Panc1 (cell line): ENCODE measurements at regions not wholly inside any gene's neighbourhood (a gene's known extent, or its start where the extent isn't known, plus 50 kb on each side); places are given as distances from the start of the nearest gene placed in this dataset.

ENCODE experiments used
- ATAC-seq: fragments of 200-7000 bp; cut with Tn5 transposase; 2 replicates; pipeline ENCODE4 v1.9.1; 2020; ENCODE audit warnings: mild to moderate bottlenecking, moderate library complexity
- BruUV-seq: library from RNA; stranded (reverse); fragments of 400-500 nt; replicated peaks from 2 replicates; lab custom pipeline; 2021; lab: Mats Ljungman, UMichigan
- CTCF ChIA-PET: fragments of 300-600 bp; sonication (Branson Sonifier 250); formaldehyde crosslinking; loops from one replicate; lab custom pipeline; 2022; ENCODE audit warnings: antibody characterized with exemption; lab: Charles Lee
- POLR2A ChIA-PET: fragments of 300-600 bp; sonication (Branson Sonifier 250); formaldehyde crosslinking; loops from one replicate; lab custom pipeline; 2022; ENCODE audit warnings: antibody characterized with exemption; lab: Charles Lee
- DNase-seq: peaks from one replicate; pipeline ENCODE4 v3.0.0-alpha.2; 2010; ENCODE audit warnings: low read depth, low spot score
- H3K27ac ChIP-seq: 2 replicates; pipeline ENCODE4 v1.5.1; 2011; ENCODE audit warnings: mild to moderate bottlenecking, low read length, inconsistent platforms
- H3K27me3 ChIP-seq: fragments of 200-500 bp; sonication (Bioruptor generic); 2 replicates; pipeline ENCODE4 v1.6.0; 2014; ENCODE audit warnings: low read length, inconsistent platforms; ENCODE audit not compliant: control insufficient read depth, insufficient read depth
- H3K36me3 ChIP-seq: fragments of 200-500 bp; sonication (Bioruptor generic); 2 replicates; pipeline ENCODE4 v1.5.1; 2014; ENCODE audit warnings: inconsistent platforms, mild to moderate bottlenecking, low read length, moderate library complexity; ENCODE audit not compliant: control insufficient read depth, insufficient read depth
- H3K4me1 ChIP-seq: 2 replicates; pipeline ENCODE4 v1.5.1; 2011; ENCODE audit warnings: inconsistent platforms, mild to moderate bottlenecking, low read length, moderate library complexity; ENCODE audit not compliant: control insufficient read depth, insufficient read depth
- H3K4me3 ChIP-seq, 2 experiments: 2 replicates each; pipeline ENCODE4 v1.5.1; 2011 to 2012; ENCODE audit warnings: low read depth in 2 of 2, low read length in 2 of 2, mild to moderate bottlenecking in 2 of 2, inconsistent platforms in 1 of 2, moderate library complexity in 1 of 2
- H3K9me3 ChIP-seq: fragments of 200-500 bp; sonication (Bioruptor generic); 2 replicates; pipeline ENCODE4 v1.5.1; 2014; ENCODE audit warnings: low read depth, mild to moderate bottlenecking, inconsistent platforms, low read length, moderate library complexity; ENCODE audit not compliant: control insufficient read depth, insufficient read depth
- POLR2AphosphoS5 ChIP-seq: IDR thresholded peaks from 2 replicates; pipeline ENCODE4 v1.6.1; 2012; ENCODE audit warnings: mild to moderate bottlenecking, low read depth, low read length, moderate library complexity
- SIN3A ChIP-seq: IDR thresholded peaks from 2 replicates; pipeline ENCODE4 v1.6.1; 2012; ENCODE audit warnings: low read depth, mild to moderate bottlenecking, low read length, moderate library complexity, borderline replicate concordance; ENCODE audit not compliant: insufficient read depth
- TCF7L2 ChIP-seq: IDR thresholded peaks from 2 replicates; pipeline ENCODE4 v1.6.1; 2011; ENCODE audit warnings: mild to moderate bottlenecking, low read depth, low read length, inconsistent platforms
- in situ Hi-C: cut with HindIII; loops from 2 replicates; pipeline ENCODE4 v1.10.0; 2016; ENCODE audit warnings: low sequenced_read_pairs, low pct_unique_long_range_greater_than_20kb
- intact Hi-C: fragments of 100-400 bp; cut with micrococcal nuclease; formaldehyde crosslinking; loops from one replicate; pipeline ENCODE4 v1.10.0; 2022; ENCODE audit not compliant: unreplicated experiment
- TF ChIP-seq, protein P1 (sequence below), 2 experiments: IDR thresholded peaks; 2 replicates each; pipeline ENCODE4 v1.6.1; 2011 to 2012; ENCODE audit warnings: low read depth in 2 of 2, control low read depth in 1 of 2, low read length in 1 of 2, mild to moderate bottlenecking in 1 of 2, moderate library complexity in 1 of 2; ENCODE audit not compliant: insufficient read depth in 1 of 2
- TF ChIP-seq, protein P2 (sequence below): fragments of 450-650 bp; IDR thresholded peaks from 2 replicates; pipeline ENCODE4 v1.5.1; 2017; ENCODE audit warnings: mild to moderate bottlenecking

DNA sequence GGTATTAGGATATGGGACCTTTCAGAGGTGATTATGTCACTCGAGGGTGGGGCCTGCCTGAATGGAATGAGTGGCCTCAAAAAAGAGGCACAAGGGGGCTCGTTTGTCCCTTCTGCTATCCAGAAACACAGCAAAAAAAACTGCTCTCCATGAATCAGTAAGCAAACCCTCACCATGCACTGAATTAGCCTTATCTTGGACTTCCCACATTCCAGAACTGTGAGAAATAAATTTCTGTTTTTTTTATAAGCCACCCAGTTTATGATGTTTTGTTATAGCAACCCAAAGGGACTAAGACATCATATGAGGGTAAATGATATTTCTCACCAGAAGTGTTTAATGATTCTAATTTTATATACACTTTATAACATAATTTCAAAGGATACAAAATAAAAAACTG is 476.6 kb upstream of the EDIL3 start:
- Histone ChIP-seq H3K27ac (no peak overlapping the region), H3K4me1 (no peaks in the 10 kb centered on the region), H3K27me3 (no peaks in the 10 kb centered on the region), H3K36me3 (no peaks in the 10 kb centered on the region), H3K4me3 (no peak overlapping the region), H3K9me3 (no peaks in the 10 kb centered on the region; the same call in 1 of the 2 replicates)
- DNase-seq: no peak
- ChIA-PET POLR2A (no interaction called here), CTCF (no interaction called here)
- ATAC-seq: no peak
- TF ChIP-seq TCF7L2 (no peak), SIN3A (no peak), POLR2AphosphoS5 (no peak)
- TF ChIP-seq, protein P1, sequence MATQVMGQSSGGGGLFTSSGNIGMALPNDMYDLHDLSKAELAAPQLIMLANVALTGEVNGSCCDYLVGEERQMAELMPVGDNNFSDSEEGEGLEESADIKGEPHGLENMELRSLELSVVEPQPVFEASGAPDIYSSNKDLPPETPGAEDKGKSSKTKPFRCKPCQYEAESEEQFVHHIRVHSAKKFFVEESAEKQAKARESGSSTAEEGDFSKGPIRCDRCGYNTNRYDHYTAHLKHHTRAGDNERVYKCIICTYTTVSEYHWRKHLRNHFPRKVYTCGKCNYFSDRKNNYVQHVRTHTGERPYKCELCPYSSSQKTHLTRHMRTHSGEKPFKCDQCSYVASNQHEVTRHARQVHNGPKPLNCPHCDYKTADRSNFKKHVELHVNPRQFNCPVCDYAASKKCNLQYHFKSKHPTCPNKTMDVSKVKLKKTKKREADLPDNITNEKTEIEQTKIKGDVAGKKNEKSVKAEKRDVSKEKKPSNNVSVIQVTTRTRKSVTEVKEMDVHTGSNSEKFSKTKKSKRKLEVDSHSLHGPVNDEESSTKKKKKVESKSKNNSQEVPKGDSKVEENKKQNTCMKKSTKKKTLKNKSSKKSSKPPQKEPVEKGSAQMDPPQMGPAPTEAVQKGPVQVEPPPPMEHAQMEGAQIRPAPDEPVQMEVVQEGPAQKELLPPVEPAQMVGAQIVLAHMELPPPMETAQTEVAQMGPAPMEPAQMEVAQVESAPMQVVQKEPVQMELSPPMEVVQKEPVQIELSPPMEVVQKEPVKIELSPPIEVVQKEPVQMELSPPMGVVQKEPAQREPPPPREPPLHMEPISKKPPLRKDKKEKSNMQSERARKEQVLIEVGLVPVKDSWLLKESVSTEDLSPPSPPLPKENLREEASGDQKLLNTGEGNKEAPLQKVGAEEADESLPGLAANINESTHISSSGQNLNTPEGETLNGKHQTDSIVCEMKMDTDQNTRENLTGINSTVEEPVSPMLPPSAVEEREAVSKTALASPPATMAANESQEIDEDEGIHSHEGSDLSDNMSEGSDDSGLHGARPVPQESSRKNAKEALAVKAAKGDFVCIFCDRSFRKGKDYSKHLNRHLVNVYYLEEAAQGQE (IDR thresholded peaks at IDR 0.05; ENCODE audit: insufficient read depth in 1 of 2, low read depth in 2 of 2, low read length in 1 of 2): no peak
- TF ChIP-seq, protein P2, sequence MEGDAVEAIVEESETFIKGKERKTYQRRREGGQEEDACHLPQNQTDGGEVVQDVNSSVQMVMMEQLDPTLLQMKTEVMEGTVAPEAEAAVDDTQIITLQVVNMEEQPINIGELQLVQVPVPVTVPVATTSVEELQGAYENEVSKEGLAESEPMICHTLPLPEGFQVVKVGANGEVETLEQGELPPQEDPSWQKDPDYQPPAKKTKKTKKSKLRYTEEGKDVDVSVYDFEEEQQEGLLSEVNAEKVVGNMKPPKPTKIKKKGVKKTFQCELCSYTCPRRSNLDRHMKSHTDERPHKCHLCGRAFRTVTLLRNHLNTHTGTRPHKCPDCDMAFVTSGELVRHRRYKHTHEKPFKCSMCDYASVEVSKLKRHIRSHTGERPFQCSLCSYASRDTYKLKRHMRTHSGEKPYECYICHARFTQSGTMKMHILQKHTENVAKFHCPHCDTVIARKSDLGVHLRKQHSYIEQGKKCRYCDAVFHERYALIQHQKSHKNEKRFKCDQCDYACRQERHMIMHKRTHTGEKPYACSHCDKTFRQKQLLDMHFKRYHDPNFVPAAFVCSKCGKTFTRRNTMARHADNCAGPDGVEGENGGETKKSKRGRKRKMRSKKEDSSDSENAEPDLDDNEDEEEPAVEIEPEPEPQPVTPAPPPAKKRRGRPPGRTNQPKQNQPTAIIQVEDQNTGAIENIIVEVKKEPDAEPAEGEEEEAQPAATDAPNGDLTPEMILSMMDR: no peak
- in situ Hi-C loops: no loop called here
- BruUV-seq: no TSS peak
- intact Hi-C loops: no loop called here

DNA sequence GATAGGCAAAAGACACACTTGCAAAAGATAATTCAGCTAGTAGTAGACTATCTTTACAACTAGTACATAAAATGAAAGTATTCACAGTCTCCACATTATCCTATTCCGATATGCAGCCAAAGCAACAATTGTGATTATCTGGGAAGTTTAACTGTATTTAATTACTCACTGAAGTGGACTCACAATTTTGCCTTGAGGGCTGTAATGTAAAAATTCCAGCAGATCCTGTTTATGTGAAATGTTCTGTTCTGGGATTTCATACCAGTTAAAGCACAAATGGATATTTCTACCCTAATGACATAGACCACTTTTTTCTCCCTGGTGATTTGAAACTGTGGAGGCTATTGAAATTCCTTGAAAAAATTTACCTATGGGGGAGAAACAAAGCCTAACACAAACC is 474.4 kb upstream of the EDIL3 start:
- ChIA-PET CTCF (no interaction called here), POLR2A (no interaction called here)
- no TSS peak for BruUV-seq
- Histone ChIP-seq H3K36me3 (no peaks in the 10 kb centered on the region), H3K4me3 (no peak overlapping the region), H3K4me1 (no peaks in the 10 kb centered on the region), H3K9me3 (no peaks in the 10 kb centered on the region; the same call in 1 of the 2 replicates), H3K27ac (no peak overlapping the region), H3K27me3 (no peaks in the 10 kb centered on the region)
- in situ Hi-C loops: no loop called here
- intact Hi-C loops: no loop called here
- DNase-seq (no peak), ATAC-seq (no peak)
- TF ChIP-seq SIN3A (no peak), POLR2AphosphoS5 (no peak), TCF7L2 (no peak)
- TF ChIP-seq, protein P2: no peak
- TF ChIP-seq, protein P1 (IDR thresholded peaks at IDR 0.05; ENCODE audit: insufficient read depth in 1 of 2, low read depth in 2 of 2, low read length in 1 of 2): no peak
